Mammary epithelial cell (primary cell): ENCODE measurements at regions not wholly inside any gene's neighbourhood (a gene's known extent, or its start where the extent isn't known, plus 50 kb on each side); places are given as distances from the start of the nearest gene placed in this dataset.

ENCODE experiments used
- CTCF ChIP-seq, 2 donors: IDR thresholded peaks in 1 of 2; conservative IDR thresholded peaks in 1 of 2; 2 replicates each; pipeline ENCODE4 v1.5.1; 2011 to 2012; ENCODE audit warnings: inconsistent platforms in 2 of 2, low read length in 2 of 2, mild to moderate bottlenecking in 2 of 2, control low read depth in 1 of 2, low read depth in 1 of 2; ENCODE audit not compliant: insufficient read depth in 1 of 2; ENCODE audit errors: extremely low read depth in 1 of 2
- EZH2 ChIP-seq: IDR thresholded peaks from 2 replicates; pipeline ENCODE4 v1.6.1; 2012; ENCODE audit warnings: low read length, inconsistent platforms, borderline replicate concordance

GRCh38 chr6:137547186-137547585, 53.0 kb upstream of the OLIG3 start:
- TF ChIP-seq CTCF (conservative IDR thresholded peaks at IDR 0.05 in 1 of 2, IDR thresholded peaks at IDR 0.05 in 1 of 2; ENCODE audit: extremely low read depth in 1 of 2, insufficient read depth in 1 of 2, low read depth in 1 of 2, low read length in 2 of 2) = no peak
- TF ChIP-seq EZH2 = no peak
